KMS-11 (cell line): ENCODE measurements at regions not wholly inside any gene's neighbourhood (a gene's known extent, or its start where the extent isn't known, plus 50 kb on each side); places are given as distances from the start of the nearest gene placed in this dataset.

Experiments
- H2AFZ ChIP-seq: fragments of 200-600 bp; sonication (generic); 2 replicates; pipeline ENCODE4 v1.6.1; 2016; ENCODE audit warnings: antibody characterized with exemption, mixed run types, low read depth
- H3K27ac ChIP-seq: fragments of 200-600 bp; sonication (generic); 2 replicates; pipeline ENCODE4 v1.6.1; 2016; ENCODE audit warnings: mild to moderate bottlenecking, mixed run types
- H3K27me3 ChIP-seq: fragments of 200-600 bp; sonication (generic); 2 replicates; pipeline ENCODE4 v1.6.1; 2017; ENCODE audit warnings: mild to moderate bottlenecking, low read depth, mixed run types, moderate library complexity; ENCODE audit not compliant: insufficient read depth
- H3K36me3 ChIP-seq: fragments of 200-600 bp; sonication (generic); 2 replicates; pipeline ENCODE4 v1.6.1; 2017; ENCODE audit warnings: mild to moderate bottlenecking, mixed run types; ENCODE audit not compliant: insufficient read depth
- H3K4me1 ChIP-seq: fragments of 200-600 bp; sonication (generic); 2 replicates; pipeline ENCODE4 v1.6.1; 2016; ENCODE audit warnings: mild to moderate bottlenecking, low read depth, mixed run types; ENCODE audit not compliant: poor library complexity, severe bottlenecking
- H3K4me2 ChIP-seq: fragments of 200-600 bp; sonication (generic); 2 replicates; pipeline ENCODE4 v1.7.0; 2016; ENCODE audit warnings: mild to moderate bottlenecking, mixed run types
- H3K4me3 ChIP-seq: fragments of 200-600 bp; sonication (generic); IDR thresholded peaks from 2 replicates; pipeline ENCODE4 v1.6.1; 2017; ENCODE audit warnings: low read depth, low read length, mixed read lengths; ENCODE audit not compliant: insufficient read depth
- H3K79me2 ChIP-seq: fragments of 200-600 bp; sonication (generic); 2 replicates; pipeline ENCODE4 v1.6.1; 2016; ENCODE audit warnings: low read depth, mixed run types; ENCODE audit not compliant: insufficient read depth
- H3K9ac ChIP-seq: fragments of 200-600 bp; sonication (generic); 2 replicates; pipeline ENCODE4 v1.6.1; 2016; ENCODE audit warnings: mild to moderate bottlenecking, mixed run types
- H4K20me1 ChIP-seq: fragments of 200-600 bp; sonication (generic); 2 replicates; pipeline ENCODE4 v1.6.1; 2016; ENCODE audit warnings: mild to moderate bottlenecking, mixed run types; ENCODE audit not compliant: insufficient read depth
- TF ChIP-seq, protein P1 (sequence below): fragments of 200-600 bp; sonication (generic); conservative IDR thresholded peaks from 2 replicates; pipeline ENCODE4 v1.6.1; 2017; ENCODE audit warnings: low read depth, mild to moderate bottlenecking, antibody characterized with exemption, low read length, moderate library complexity, mixed read lengths

DNA sequence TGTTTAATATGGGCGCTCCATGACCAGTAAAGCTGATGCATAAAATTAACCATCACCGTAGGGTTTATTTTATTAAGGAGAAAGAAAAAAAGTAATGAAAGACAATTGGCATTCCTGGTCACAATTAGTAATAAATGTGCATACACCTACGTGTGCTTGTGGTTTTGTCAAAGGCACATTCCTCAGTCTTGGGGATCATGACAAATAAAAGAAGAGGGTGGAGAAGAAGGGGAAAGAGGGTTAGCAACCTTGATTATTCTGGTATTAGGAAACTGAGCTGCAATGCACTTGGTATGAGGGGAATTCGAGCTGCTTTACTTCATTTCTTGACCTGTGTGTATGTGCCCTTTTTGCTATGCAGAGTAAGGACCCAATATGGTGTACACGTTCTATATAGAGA, 1798.3 kb upstream of the PCDH7 start:
- no peak overlapping the region for H3K4me2 ChIP-seq

DNA sequence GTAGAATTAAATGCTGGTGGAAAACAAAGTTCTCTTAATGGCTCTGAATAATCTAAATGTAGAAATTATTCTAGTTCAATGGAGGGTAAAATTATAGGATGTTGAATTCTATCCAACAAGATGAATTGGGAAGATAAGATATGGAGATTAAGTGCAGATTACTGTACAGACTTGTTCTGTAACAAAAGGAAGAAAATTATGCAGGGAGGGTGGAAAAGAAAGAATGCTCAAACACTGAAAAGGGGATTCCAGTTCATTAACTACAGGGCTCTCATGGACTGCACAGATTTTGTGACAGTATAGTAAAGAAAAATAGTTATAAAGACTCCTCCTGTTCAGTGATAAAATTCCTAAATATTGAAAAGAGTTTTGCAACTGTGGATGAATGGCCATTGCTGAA, 1794.0 kb upstream of the PCDH7 start:
- no peak overlapping the region for H2AFZ ChIP-seq
- no peak overlapping the region for H3K9ac ChIP-seq
- H3K4me3 ChIP-seq, result no peak overlapping the region
- H3K27me3 ChIP-seq, result no peaks in the 10 kb centered on the region
- no peaks in the 10 kb centered on the region for H3K79me2 ChIP-seq
- TF ChIP-seq, protein P1, sequence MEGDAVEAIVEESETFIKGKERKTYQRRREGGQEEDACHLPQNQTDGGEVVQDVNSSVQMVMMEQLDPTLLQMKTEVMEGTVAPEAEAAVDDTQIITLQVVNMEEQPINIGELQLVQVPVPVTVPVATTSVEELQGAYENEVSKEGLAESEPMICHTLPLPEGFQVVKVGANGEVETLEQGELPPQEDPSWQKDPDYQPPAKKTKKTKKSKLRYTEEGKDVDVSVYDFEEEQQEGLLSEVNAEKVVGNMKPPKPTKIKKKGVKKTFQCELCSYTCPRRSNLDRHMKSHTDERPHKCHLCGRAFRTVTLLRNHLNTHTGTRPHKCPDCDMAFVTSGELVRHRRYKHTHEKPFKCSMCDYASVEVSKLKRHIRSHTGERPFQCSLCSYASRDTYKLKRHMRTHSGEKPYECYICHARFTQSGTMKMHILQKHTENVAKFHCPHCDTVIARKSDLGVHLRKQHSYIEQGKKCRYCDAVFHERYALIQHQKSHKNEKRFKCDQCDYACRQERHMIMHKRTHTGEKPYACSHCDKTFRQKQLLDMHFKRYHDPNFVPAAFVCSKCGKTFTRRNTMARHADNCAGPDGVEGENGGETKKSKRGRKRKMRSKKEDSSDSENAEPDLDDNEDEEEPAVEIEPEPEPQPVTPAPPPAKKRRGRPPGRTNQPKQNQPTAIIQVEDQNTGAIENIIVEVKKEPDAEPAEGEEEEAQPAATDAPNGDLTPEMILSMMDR, result no peak
- no peak overlapping the region for H3K4me2 ChIP-seq
- no peaks in the 10 kb centered on the region for H4K20me1 ChIP-seq
- no peak overlapping the region for H3K27ac ChIP-seq
- H3K4me1 ChIP-seq, result no peaks in the 10 kb centered on the region
- no peaks in the 10 kb centered on the region for H3K36me3 ChIP-seq

More for the DNA sequence above, 1798.3 kb upstream of the PCDH7 start:
- Histone ChIP-seq H3K4me3 (no peak overlapping the region), H3K9ac (no peak overlapping the region), H4K20me1 (no peaks in the 10 kb centered on the region), H3K4me1 (no peaks in the 10 kb centered on the region), H2AFZ (no peak overlapping the region), H3K79me2 (no peaks in the 10 kb centered on the region), H3K36me3 (no peaks in the 10 kb centered on the region), H3K27me3 (no peaks in the 10 kb centered on the region), H3K27ac (no peak overlapping the region)
- TF ChIP-seq, protein P1, result no peak

DNA sequence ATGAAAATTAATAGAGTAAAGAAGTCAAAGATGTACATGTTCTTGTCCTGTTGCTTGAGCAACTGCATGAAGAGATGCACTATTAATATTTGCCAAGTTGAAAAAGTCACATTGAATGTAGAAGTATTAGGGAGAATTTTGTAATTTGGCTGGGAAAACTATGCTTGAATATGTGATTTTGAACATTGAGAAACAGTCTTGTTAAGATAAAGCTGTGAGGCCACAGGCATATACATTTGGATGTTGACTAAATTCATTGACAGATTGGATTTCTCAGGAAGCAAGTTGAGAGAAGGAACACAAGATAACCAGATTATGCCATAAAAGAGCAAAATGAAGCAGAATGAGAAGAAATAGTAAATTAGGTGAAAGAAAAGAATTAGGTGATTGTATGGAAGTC, 1777.5 kb upstream of the PCDH7 start:
- H4K20me1 ChIP-seq, result no peaks in the 10 kb centered on the region
- no peak overlapping the region for H3K4me2 ChIP-seq
- H2AFZ ChIP-seq, result no peak overlapping the region
- no peak overlapping the region for H3K9ac ChIP-seq
- no peaks in the 10 kb centered on the region for H3K79me2 ChIP-seq
- H3K4me3 ChIP-seq, result no peak overlapping the region
- no peak overlapping the region for H3K27ac ChIP-seq
- H3K27me3 ChIP-seq, result no peaks in the 10 kb centered on the region
- H3K36me3 ChIP-seq, result no peaks in the 10 kb centered on the region
- TF ChIP-seq, protein P1, result no peak
- H3K4me1 ChIP-seq, result no peaks in the 10 kb centered on the region

DNA sequence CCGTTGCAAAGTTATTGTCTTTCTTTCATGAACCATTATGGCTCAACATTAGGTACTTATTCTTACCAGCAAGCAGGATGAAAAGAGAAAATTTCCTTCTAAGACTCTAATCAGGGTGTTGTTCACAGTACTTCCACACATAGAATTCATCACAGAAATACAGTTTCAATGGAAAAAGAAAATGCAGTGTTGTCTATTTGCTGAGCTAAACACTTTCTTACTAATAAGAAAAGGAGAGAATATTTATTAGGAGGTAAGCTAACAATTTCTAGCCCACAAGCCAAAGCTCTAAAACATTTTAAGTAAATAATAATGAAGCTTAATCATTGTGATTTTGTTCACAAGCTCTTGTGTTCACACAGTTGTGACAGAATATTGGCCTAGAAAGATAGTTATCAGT, 1772.8 kb upstream of the PCDH7 start:
- no peak overlapping the region for H3K27ac ChIP-seq
- H3K36me3 ChIP-seq, result no peaks in the 10 kb centered on the region
- H3K4me2 ChIP-seq, result no peak overlapping the region
- H4K20me1 ChIP-seq, result no peaks in the 10 kb centered on the region
- H3K27me3 ChIP-seq, result no peaks in the 10 kb centered on the region
- no peaks in the 10 kb centered on the region for H3K79me2 ChIP-seq
- no peak overlapping the region for H3K9ac ChIP-seq
- TF ChIP-seq, protein P1, result no peak
- H2AFZ ChIP-seq, result no peak overlapping the region
- no peaks in the 10 kb centered on the region for H3K4me1 ChIP-seq
- H3K4me3 ChIP-seq, result no peak overlapping the region
